ENCODE measurements at regions not wholly inside any gene's neighbourhood (a gene's known extent, or its start where the extent isn't known, plus 50 kb on each side); places are given as distances from the start of the nearest gene placed in this dataset.
A peak's percentile ranks its signal among the peaks of the same experiment; 100 is the strongest.

DNA sequence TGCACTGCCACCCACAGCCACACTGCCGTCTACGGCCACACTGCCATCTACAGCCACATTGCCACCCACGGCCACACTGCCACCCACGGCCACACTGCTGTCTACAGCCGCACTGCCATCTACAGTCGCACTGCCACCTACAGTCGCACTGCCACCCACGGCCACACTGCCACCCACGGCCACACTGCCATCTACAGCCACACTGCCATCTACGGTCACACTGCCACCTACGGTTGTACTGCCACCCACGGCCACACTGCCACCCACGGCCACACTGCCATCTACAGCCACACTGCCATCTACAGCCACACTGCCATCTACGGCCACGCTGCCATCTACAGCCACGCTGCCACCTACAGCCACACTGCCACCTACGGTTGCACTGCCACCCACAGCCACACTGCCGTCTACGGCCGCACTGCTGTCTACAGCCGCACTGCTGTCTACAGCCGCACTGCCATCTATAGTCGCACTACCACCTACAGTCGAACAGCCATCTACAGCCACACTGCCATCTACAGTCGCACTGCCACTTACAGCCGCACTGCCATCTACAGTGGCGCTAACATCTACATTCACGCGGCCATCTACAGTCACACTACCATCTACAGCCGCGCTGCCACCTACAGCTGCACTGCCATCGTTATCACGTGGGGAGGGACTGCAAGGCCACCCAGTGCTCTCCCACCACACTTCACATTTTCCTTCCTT lies 154.6 kb upstream of the AFDN start:
- no peaks in the 10 kb centered on the region for H3K9me3 ChIP-seq (ENCODE audit: low read length)
- H3K4me2 ChIP-seq (ENCODE audit: low read length): no peak overlapping the region
- H3K4me3 ChIP-seq (ENCODE audit: low read length): no peak overlapping the region
- H3K36me3 ChIP-seq (ENCODE audit: insufficient read depth, low read length): no peaks in the 10 kb centered on the region
- H3F3A ChIP-seq (ENCODE audit: insufficient read depth, low read length, poor library complexity, severe bottlenecking): no peaks in the 10 kb centered on the region
- H3K27ac ChIP-seq (ENCODE audit: low read length): no peak overlapping the region
- H3K27me3 ChIP-seq (ENCODE audit: insufficient read depth, low read depth, low read length): no peaks in the 10 kb centered on the region
- TF ChIP-seq EZH2 (IDR thresholded peaks at IDR 0.05; ENCODE audit: borderline replicate concordance, insufficient read depth, low read length, poor library complexity, severe bottlenecking): no peak
- TF ChIP-seq, protein P1, sequence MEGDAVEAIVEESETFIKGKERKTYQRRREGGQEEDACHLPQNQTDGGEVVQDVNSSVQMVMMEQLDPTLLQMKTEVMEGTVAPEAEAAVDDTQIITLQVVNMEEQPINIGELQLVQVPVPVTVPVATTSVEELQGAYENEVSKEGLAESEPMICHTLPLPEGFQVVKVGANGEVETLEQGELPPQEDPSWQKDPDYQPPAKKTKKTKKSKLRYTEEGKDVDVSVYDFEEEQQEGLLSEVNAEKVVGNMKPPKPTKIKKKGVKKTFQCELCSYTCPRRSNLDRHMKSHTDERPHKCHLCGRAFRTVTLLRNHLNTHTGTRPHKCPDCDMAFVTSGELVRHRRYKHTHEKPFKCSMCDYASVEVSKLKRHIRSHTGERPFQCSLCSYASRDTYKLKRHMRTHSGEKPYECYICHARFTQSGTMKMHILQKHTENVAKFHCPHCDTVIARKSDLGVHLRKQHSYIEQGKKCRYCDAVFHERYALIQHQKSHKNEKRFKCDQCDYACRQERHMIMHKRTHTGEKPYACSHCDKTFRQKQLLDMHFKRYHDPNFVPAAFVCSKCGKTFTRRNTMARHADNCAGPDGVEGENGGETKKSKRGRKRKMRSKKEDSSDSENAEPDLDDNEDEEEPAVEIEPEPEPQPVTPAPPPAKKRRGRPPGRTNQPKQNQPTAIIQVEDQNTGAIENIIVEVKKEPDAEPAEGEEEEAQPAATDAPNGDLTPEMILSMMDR (IDR thresholded peaks at IDR 0.05; ENCODE audit: poor library complexity, severe bottlenecking): peak; percentile 15
- no peak overlapping the region for H3K9ac ChIP-seq (ENCODE audit: low read length)
- no peaks in the 10 kb centered on the region for H3K9me2 ChIP-seq (ENCODE audit: insufficient read depth, low read length)
- H4K20me1 ChIP-seq (ENCODE audit: insufficient read depth): no peaks in the 10 kb centered on the region
- no peak overlapping the region for H2AFZ ChIP-seq (ENCODE audit: low read depth, low read length)
- H3K79me2 ChIP-seq (replicated peaks; ENCODE audit: insufficient read depth, low read length): no peaks in the 10 kb centered on the region

DNA sequence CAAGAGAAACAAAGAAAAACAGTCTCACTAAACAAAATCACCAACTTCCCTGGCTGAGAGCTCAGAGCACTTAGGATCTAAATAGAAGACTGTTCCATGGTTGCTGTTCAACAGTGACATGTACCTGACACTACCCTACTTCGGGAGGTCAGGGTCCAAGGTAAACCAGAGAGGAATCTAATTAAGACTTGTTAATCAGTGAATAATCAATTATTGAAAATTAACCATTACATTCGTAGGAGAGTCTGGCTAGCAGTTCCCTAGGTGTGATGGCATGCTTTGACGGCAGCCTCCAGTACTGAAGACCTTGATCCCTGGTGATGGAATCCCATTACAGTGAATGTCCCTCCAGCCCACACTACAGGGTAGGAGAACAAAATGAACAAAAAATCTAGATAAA lies 154.0 kb upstream of the AFDN start:
- peaks cover 3% of the 10 kb centered on the region for H3K79me2 ChIP-seq (replicated peaks; ENCODE audit: insufficient read depth, low read length)
- H3K9me2 ChIP-seq (ENCODE audit: insufficient read depth, low read length): no peaks in the 10 kb centered on the region
- no peak overlapping the region for H3K27ac ChIP-seq (ENCODE audit: low read length)
- no peaks in the 10 kb centered on the region for H3F3A ChIP-seq (ENCODE audit: insufficient read depth, low read length, poor library complexity, severe bottlenecking)
- H3K4me2 ChIP-seq (ENCODE audit: low read length): no peak overlapping the region
- no peak overlapping the region for H3K4me3 ChIP-seq (ENCODE audit: low read length)
- no peaks in the 10 kb centered on the region for H3K9me3 ChIP-seq (ENCODE audit: low read length)
- TF ChIP-seq TAF1 (IDR thresholded peaks at IDR 0.05; ENCODE audit: low read depth) (no peak), EZH2 (IDR thresholded peaks at IDR 0.05; ENCODE audit: borderline replicate concordance, insufficient read depth, low read length, poor library complexity, severe bottlenecking) (no peak), POLR2AphosphoS5 (IDR thresholded peaks at IDR 0.05) (no peak), SMC3 (conservative IDR thresholded peaks at IDR 0.05; ENCODE audit: poor library complexity) (no peak), EP300 (conservative IDR thresholded peaks at IDR 0.05; ENCODE audit: poor library complexity, severe bottlenecking) (no peak), RAD21 (conservative IDR thresholded peaks at IDR 0.05) (no peak), MXI1 (conservative IDR thresholded peaks at IDR 0.05; ENCODE audit: poor library complexity, severe bottlenecking) (no peak)
- TF ChIP-seq, protein P1 (IDR thresholded peaks at IDR 0.05; ENCODE audit: poor library complexity, severe bottlenecking): no peak
- TF ChIP-seq, protein P2, sequence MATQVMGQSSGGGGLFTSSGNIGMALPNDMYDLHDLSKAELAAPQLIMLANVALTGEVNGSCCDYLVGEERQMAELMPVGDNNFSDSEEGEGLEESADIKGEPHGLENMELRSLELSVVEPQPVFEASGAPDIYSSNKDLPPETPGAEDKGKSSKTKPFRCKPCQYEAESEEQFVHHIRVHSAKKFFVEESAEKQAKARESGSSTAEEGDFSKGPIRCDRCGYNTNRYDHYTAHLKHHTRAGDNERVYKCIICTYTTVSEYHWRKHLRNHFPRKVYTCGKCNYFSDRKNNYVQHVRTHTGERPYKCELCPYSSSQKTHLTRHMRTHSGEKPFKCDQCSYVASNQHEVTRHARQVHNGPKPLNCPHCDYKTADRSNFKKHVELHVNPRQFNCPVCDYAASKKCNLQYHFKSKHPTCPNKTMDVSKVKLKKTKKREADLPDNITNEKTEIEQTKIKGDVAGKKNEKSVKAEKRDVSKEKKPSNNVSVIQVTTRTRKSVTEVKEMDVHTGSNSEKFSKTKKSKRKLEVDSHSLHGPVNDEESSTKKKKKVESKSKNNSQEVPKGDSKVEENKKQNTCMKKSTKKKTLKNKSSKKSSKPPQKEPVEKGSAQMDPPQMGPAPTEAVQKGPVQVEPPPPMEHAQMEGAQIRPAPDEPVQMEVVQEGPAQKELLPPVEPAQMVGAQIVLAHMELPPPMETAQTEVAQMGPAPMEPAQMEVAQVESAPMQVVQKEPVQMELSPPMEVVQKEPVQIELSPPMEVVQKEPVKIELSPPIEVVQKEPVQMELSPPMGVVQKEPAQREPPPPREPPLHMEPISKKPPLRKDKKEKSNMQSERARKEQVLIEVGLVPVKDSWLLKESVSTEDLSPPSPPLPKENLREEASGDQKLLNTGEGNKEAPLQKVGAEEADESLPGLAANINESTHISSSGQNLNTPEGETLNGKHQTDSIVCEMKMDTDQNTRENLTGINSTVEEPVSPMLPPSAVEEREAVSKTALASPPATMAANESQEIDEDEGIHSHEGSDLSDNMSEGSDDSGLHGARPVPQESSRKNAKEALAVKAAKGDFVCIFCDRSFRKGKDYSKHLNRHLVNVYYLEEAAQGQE (IDR thresholded peaks at IDR 0.05; ENCODE audit: borderline replicate concordance): no peak
- no peaks in the 10 kb centered on the region for H3K27me3 ChIP-seq (ENCODE audit: insufficient read depth, low read depth, low read length)
- no peak overlapping the region for H3K9ac ChIP-seq (ENCODE audit: low read length)
- H2AFZ ChIP-seq (ENCODE audit: low read depth, low read length): no peak overlapping the region
- H3K36me3 ChIP-seq (ENCODE audit: insufficient read depth, low read length): no peaks in the 10 kb centered on the region
- H4K20me1 ChIP-seq (ENCODE audit: insufficient read depth): no peaks in the 10 kb centered on the region
